Right lobe of liver (tissue), 6 donors: ENCODE measurements at regions not wholly inside any gene's neighbourhood (a gene's known extent, or its start where the extent isn't known, plus 50 kb on each side); places are given as distances from the start of the nearest gene placed in this dataset.
A peak's percentile ranks its signal among the peaks of the same experiment; 100 is the strongest.
"Not testable (repeated sequence)": the region's sequence is repeated elsewhere in the genome, so short reads cannot be mapped to it uniquely, and the experiment has no call there.

Source experiments
- ATAC-seq, 4 donors: fragments of 200-7000 bp; cut with Tn5 transposase; one replicate each; pipeline ENCODE4 v1.9.1; 2020; ENCODE audit warnings: mild to moderate bottlenecking in 4 of 4, moderate library complexity in 4 of 4
- DNase-seq, 3 donors: peaks; one replicate each; pipeline ENCODE4 v3.0.0-alpha.2; 2020
- H3K27ac ChIP-seq, 3 donors: fragments of 200-600 bp; one replicate each; pipeline ENCODE4 v1.8.0; 2022
- H3K27me3 ChIP-seq, 2 donors: fragments of 200-600 bp; one replicate each; pipeline ENCODE4 v1.8.0; 2022
- H3K36me3 ChIP-seq, 4 donors: fragments of 200-600 bp; sonication (generic) in 1 of 4; one replicate each; pipeline versions ENCODE4 v1.5.1 to v1.8.0; 2017 to 2022; ENCODE audit warnings: control low read depth in 1 of 4
- H3K4me1 ChIP-seq, 4 donors: fragments of 200-600 bp; sonication (generic) in 1 of 4; one replicate each; pipeline versions ENCODE4 v1.5.1 to v1.8.0; 2017 to 2022; ENCODE audit warnings: control low read depth in 1 of 4
- H3K4me3 ChIP-seq, 3 donors: fragments of 200-600 bp; one replicate each; pipeline ENCODE4 v1.8.0; 2022
- H3K9me3 ChIP-seq, 4 donors: fragments of 200-600 bp; sonication (generic) in 1 of 4; one replicate each; pipeline versions ENCODE4 v1.5.1 to v1.8.0; 2017 to 2022; ENCODE audit warnings: control low read depth in 1 of 4
- POLR2A ChIP-seq: fragments of 450-650 bp; IDR thresholded peaks from one replicate; pipeline ENCODE4 v1.6.1; 2017; ENCODE audit warnings: antibody characterized with exemption, mild to moderate bottlenecking
- WGBS: methylation state at CpG from one replicate; pipeline ENCODE4 v1.1.6; 2018; ENCODE audit warnings: low coverage, low lambda C conversion rate; ENCODE audit not compliant: insufficient coverage; ENCODE audit errors: missing lambda C conversion rate; 5-methylcytosine and 5-hydroxymethylcytosine counted together
- intact Hi-C, 2 donors: fragments of 100-400 bp; cut with DNase I; formaldehyde crosslinking; loops; one replicate each; pipeline versions ENCODE4 v1.11.2 to v1.14.1; 2022
- TF ChIP-seq, protein P1 (sequence below), 4 donors: fragments of 200-600 bp in 3 of 4; fragments of 450-650 bp in 1 of 4; IDR thresholded peaks; one replicate each; pipeline versions ENCODE4 v1.5.1 to v1.8.0; 2016 to 2022; ENCODE audit warnings: antibody characterized with exemption in 4 of 4, mild to moderate bottlenecking in 2 of 4
- donor health status: DM: no; HTN: yes; CAD: no.
- donor health status: DM: no; HTN: no; CAD: no.
- donor health status: DM: no; HTN: no; CAD: no.
- donor health status: DM: no; HTN: yes; CAD: no.
- donor health status: DM: no; HTN: yes; CAD: no.

DNA sequence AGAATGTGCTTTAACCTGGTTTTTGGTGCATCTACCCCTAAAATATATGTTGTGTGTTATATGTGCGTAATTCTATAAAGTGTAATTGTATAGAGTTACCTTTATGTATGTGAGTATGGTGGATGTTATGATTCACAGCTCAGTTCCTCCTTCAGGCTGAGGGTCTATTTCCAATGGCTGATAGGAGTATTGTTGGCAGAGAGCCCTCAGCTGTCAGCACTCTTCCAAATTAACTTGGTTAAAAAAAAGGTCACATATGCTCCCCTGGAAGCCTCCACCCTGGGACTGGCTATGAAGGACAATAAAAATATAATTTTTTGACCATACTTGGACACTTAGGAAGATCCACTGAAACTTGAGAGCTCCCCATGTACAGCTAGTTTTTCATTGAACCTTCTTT lies 250.4 kb upstream of the CDH12 start:
- 27% methylated on average over 1 of the region's 1 CpG for WGBS
- ATAC-seq = no peak

GRCh38 chr5:23095418-23095817 lies 242.3 kb upstream of the CDH12 start:
- WGBS = 74% methylated on average over 3 of the region's 7 CpGs
- H3K4me3 ChIP-seq, H3K36me3 ChIP-seq, H3K9me3 ChIP-seq, ATAC-seq, H3K27ac ChIP-seq, H3K27me3 ChIP-seq, DNase-seq, intact Hi-C loops: not testable (repeated sequence)
- peaks cover 0 to 11% (median 6%) of the 10 kb centered on the region in 4 donors for H3K4me1 ChIP-seq

More for the DNA sequence above, 250.4 kb upstream of the CDH12 start:
- H3K4me1 ChIP-seq = no peaks in the 10 kb centered on the region
- H3K36me3 ChIP-seq = no peaks in the 10 kb centered on the region
- no peaks in the 10 kb centered on the region for H3K27me3 ChIP-seq
- H3K27ac ChIP-seq = no peak overlapping the region
- H3K4me3 ChIP-seq = no peak overlapping the region
- intact Hi-C loops = no loop called here
- no peaks in the 10 kb centered on the region for H3K9me3 ChIP-seq
- TF ChIP-seq POLR2A = no peak
- TF ChIP-seq, protein P1, sequence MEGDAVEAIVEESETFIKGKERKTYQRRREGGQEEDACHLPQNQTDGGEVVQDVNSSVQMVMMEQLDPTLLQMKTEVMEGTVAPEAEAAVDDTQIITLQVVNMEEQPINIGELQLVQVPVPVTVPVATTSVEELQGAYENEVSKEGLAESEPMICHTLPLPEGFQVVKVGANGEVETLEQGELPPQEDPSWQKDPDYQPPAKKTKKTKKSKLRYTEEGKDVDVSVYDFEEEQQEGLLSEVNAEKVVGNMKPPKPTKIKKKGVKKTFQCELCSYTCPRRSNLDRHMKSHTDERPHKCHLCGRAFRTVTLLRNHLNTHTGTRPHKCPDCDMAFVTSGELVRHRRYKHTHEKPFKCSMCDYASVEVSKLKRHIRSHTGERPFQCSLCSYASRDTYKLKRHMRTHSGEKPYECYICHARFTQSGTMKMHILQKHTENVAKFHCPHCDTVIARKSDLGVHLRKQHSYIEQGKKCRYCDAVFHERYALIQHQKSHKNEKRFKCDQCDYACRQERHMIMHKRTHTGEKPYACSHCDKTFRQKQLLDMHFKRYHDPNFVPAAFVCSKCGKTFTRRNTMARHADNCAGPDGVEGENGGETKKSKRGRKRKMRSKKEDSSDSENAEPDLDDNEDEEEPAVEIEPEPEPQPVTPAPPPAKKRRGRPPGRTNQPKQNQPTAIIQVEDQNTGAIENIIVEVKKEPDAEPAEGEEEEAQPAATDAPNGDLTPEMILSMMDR (IDR thresholded peaks at IDR 0.05) = no peak
- no peak for DNase-seq

DNA sequence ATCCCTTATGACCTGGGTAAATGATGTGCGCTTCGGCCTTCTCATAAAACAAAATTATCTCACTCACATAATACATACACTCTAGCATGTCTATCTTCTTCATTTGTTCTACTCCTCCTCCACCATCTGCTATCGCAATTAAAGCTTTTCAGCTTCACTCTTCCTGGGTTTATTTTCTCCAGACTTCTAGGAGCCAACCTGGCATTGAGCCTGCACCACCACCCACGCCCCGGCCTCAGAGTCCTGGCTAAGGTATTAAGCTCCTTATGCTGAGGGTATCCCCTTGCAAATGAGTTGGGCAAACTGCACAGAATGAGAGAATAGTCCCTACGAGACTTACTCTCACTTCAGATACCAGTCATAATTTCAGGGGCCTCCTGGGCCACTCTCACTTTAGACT lies 236.1 kb upstream of the CDH12 start:
- ATAC-seq (no peak), DNase-seq (peak in 1 of 3 donors; percentile 39)
- no peaks in the 10 kb centered on the region for H3K9me3 ChIP-seq
- no peaks in the 10 kb centered on the region for H3K27me3 ChIP-seq
- intact Hi-C loops = no loop called here
- peak overlapping the region in 1 of 3 donors; percentile 17 for H3K27ac ChIP-seq
- WGBS = 79% methylated on average over 6 of the region's 6 CpGs
- TF ChIP-seq POLR2A = no peak
- TF ChIP-seq, protein P1 (IDR thresholded peaks at IDR 0.05) = no peak
- H3K4me3 ChIP-seq = no peak overlapping the region
- no peaks in the 10 kb centered on the region for H3K36me3 ChIP-seq
- H3K4me1 ChIP-seq = peaks cover 0 to 12% (median 6%) of the 10 kb centered on the region in 4 donors

GRCh38 chr5:23084815-23085214 lies 231.7 kb upstream of the CDH12 start:
- ATAC-seq (no peak), DNase-seq (no peak)
- intact Hi-C loops = no loop called here
- Histone ChIP-seq H3K27me3 (no peaks in the 10 kb centered on the region), H3K27ac (no peak overlapping the region), H3K9me3 (no peaks in the 10 kb centered on the region), H3K36me3 (no peaks in the 10 kb centered on the region), H3K4me3 (no peak overlapping the region), H3K4me1 (no peaks in the 10 kb centered on the region)
- 81% methylated on average over 3 of the region's 3 CpGs for WGBS
- TF ChIP-seq, protein P1 (IDR thresholded peaks at IDR 0.05) = no peak
- TF ChIP-seq POLR2A = no peak

- Histone ChIP-seq H3K27me3 (no peaks in the 10 kb centered on the region), H3K9me3 (no peaks in the 10 kb centered on the region), H3K4me3 (no peak overlapping the region), H3K27ac (no peak overlapping the region), H3K36me3 (no peaks in the 10 kb centered on the region), H3K4me1 (no peaks in the 10 kb centered on the region)
- intact Hi-C loops = no loop called here
- WGBS = 77% methylated on average over 2 of the region's 2 CpGs
- no peak for DNase-seq
- ATAC-seq = no peak
- TF ChIP-seq, protein P1 (IDR thresholded peaks at IDR 0.05) = no peak
- no peak for TF ChIP-seq POLR2A
Measured at GRCh38 chr5:23072179-23072578, 219.0 kb upstream of the CDH12 start.
